OCI-LY3 (cell line): ENCODE measurements at regions not wholly inside any gene's neighbourhood (a gene's known extent, or its start where the extent isn't known, plus 50 kb on each side); places are given as distances from the start of the nearest gene placed in this dataset.

Experiments
- H2AFZ ChIP-seq: fragments of 200-600, 300-600 bp; shearing (Covaris generic); 2 replicates; pipeline ENCODE4 v1.6.0; 2014; ENCODE audit warnings: antibody characterized with exemption, low read depth, low read length
- H3K27ac ChIP-seq: fragments of 200-600, 300-600 bp; sonication (generic); 2 replicates; pipeline ENCODE4 v1.5.1; 2014; ENCODE audit warnings: mild to moderate bottlenecking, low read length, moderate library complexity, mixed read lengths
- H3K27me3 ChIP-seq: fragments of 200-600, 300-600 bp; sonication (generic); 2 replicates; pipeline ENCODE4 v1.6.1; 2014; ENCODE audit warnings: low read depth, low read length, mixed read lengths
- H3K36me3 ChIP-seq: fragments of 200-600, 300-600 bp; sonication (generic); replicated peaks from 2 replicates; pipeline ENCODE3; 2014; ENCODE audit warnings: low read depth, low read length, mixed read lengths
- H3K4me1 ChIP-seq: fragments of 300-600, 200-600 bp; sonication (generic); 2 replicates; pipeline ENCODE4 v1.6.1; 2014; ENCODE audit warnings: low read length, mixed read lengths
- H3K4me2 ChIP-seq: fragments of 200-600, 300-600 bp; sonication (generic); 2 replicates; pipeline ENCODE4 v1.6.1; 2014; ENCODE audit warnings: low read length, mixed read lengths
- H3K4me3 ChIP-seq: fragments of 300-600, 200-600 bp; sonication (generic); 2 replicates; pipeline ENCODE4 v1.5.1; 2014; ENCODE audit warnings: antibody characterized with exemption, mild to moderate bottlenecking, low read length, moderate library complexity
- H3K79me2 ChIP-seq: fragments of 300-600, 200-600 bp; shearing (Covaris generic); 2 replicates; pipeline ENCODE4 v1.6.1; 2014; ENCODE audit warnings: mild to moderate bottlenecking, low read length, mixed read lengths
- H3K9ac ChIP-seq: fragments of 300-600, 200-600 bp; shearing (Covaris generic); 2 replicates; pipeline ENCODE4 v1.6.0; 2014; ENCODE audit warnings: mild to moderate bottlenecking, low read length, moderate library complexity
- H3K9me3 ChIP-seq: fragments of 200-600, 300-600 bp; shearing (Covaris generic); 2 replicates; pipeline ENCODE4 v1.6.1; 2014; ENCODE audit warnings: low read length, mixed read lengths; ENCODE audit not compliant: insufficient read depth
- H4K20me1 ChIP-seq: fragments of 200-600, 300-600 bp; sonication (generic); 2 replicates; pipeline ENCODE4 v1.6.1; 2016; ENCODE audit warnings: low read length, mixed read lengths; ENCODE audit not compliant: insufficient read depth
- EZH2phosphoT487 ChIP-seq: fragments of 200-600 bp; shearing (Covaris generic); IDR thresholded peaks from 2 replicates; pipeline ENCODE4 v1.6.1; 2018; ENCODE audit warnings: antibody characterized with exemption, mixed run types, low read depth
- TF ChIP-seq, protein P1 (sequence below): fragments of 200-600, 300-600 bp; sonication (generic); IDR thresholded peaks from 2 replicates; pipeline ENCODE4 v1.5.1; 2014; ENCODE audit warnings: antibody characterized with exemption, low read length, low read depth

GRCh38 chr14:104510216-104510615, 69.3 kb upstream of the C14orf180 start:
- no peaks in the 10 kb centered on the region for H4K20me1 ChIP-seq
- H3K4me1 ChIP-seq = no peaks in the 10 kb centered on the region
- no peaks in the 10 kb centered on the region for H3K9me3 ChIP-seq
- no peak overlapping the region for H2AFZ ChIP-seq
- no peak overlapping the region for H3K27ac ChIP-seq
- H3K36me3 ChIP-seq = no peaks in the 10 kb centered on the region
- TF ChIP-seq, protein P1, sequence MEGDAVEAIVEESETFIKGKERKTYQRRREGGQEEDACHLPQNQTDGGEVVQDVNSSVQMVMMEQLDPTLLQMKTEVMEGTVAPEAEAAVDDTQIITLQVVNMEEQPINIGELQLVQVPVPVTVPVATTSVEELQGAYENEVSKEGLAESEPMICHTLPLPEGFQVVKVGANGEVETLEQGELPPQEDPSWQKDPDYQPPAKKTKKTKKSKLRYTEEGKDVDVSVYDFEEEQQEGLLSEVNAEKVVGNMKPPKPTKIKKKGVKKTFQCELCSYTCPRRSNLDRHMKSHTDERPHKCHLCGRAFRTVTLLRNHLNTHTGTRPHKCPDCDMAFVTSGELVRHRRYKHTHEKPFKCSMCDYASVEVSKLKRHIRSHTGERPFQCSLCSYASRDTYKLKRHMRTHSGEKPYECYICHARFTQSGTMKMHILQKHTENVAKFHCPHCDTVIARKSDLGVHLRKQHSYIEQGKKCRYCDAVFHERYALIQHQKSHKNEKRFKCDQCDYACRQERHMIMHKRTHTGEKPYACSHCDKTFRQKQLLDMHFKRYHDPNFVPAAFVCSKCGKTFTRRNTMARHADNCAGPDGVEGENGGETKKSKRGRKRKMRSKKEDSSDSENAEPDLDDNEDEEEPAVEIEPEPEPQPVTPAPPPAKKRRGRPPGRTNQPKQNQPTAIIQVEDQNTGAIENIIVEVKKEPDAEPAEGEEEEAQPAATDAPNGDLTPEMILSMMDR = no peak
- no peak for TF ChIP-seq EZH2phosphoT487
- H3K4me3 ChIP-seq = no peak overlapping the region
- peaks cover 5% of the 10 kb centered on the region; the same call in 1 of the 2 replicates for H3K27me3 ChIP-seq
- no peak overlapping the region for H3K4me2 ChIP-seq
- no peak overlapping the region for H3K9ac ChIP-seq
- H3K79me2 ChIP-seq = no peaks in the 10 kb centered on the region

- H3K4me1 ChIP-seq = no peaks in the 10 kb centered on the region
- H4K20me1 ChIP-seq = no peaks in the 10 kb centered on the region
- TF ChIP-seq, protein P1 = no peak
- TF ChIP-seq EZH2phosphoT487 = no peak
- H3K27ac ChIP-seq = no peak overlapping the region
- no peak overlapping the region for H2AFZ ChIP-seq
- no peak overlapping the region for H3K4me3 ChIP-seq
- H3K79me2 ChIP-seq = no peaks in the 10 kb centered on the region
- H3K4me2 ChIP-seq = no peak overlapping the region
- peaks cover 5% of the 10 kb centered on the region; the same call in 1 of the 2 replicates for H3K27me3 ChIP-seq
- H3K36me3 ChIP-seq = no peaks in the 10 kb centered on the region
- no peak overlapping the region for H3K9ac ChIP-seq
- no peaks in the 10 kb centered on the region for H3K9me3 ChIP-seq
Observed at GRCh38 chr14:104510794-104511611, 68.6 kb upstream of the C14orf180 start.

DNA sequence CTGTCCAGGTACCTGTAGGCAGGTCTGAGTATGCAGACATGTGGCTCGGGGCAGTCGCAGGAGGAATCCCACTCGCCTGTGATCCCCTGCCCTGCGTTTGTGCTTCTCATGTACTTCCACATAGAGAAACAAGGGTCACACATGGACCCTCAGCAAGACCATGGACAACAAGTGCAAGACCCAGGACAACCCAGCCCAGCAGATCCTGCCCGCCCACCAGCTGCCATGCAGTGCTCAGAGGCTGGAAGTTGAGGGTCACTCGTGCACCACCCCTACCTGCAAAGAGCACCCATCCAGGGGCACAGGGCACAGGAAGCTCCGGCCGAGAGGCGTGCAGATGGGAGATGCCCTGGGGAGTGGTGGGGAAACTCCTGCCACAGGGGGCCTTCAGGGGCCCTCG, 67.5 kb upstream of the C14orf180 start:
- Histone ChIP-seq H3K36me3 (no peaks in the 10 kb centered on the region), H3K4me1 (no peaks in the 10 kb centered on the region), H3K9ac (no peak overlapping the region), H3K79me2 (no peaks in the 10 kb centered on the region), H3K27ac (no peak overlapping the region), H3K4me3 (no peak overlapping the region), H4K20me1 (no peaks in the 10 kb centered on the region), H3K27me3 (peaks cover 5% of the 10 kb centered on the region; the same call in 1 of the 2 replicates), H3K4me2 (no peak overlapping the region), H3K9me3 (no peaks in the 10 kb centered on the region), H2AFZ (no peak overlapping the region)
- TF ChIP-seq EZH2phosphoT487 = no peak
- TF ChIP-seq, protein P1 = no peak

DNA sequence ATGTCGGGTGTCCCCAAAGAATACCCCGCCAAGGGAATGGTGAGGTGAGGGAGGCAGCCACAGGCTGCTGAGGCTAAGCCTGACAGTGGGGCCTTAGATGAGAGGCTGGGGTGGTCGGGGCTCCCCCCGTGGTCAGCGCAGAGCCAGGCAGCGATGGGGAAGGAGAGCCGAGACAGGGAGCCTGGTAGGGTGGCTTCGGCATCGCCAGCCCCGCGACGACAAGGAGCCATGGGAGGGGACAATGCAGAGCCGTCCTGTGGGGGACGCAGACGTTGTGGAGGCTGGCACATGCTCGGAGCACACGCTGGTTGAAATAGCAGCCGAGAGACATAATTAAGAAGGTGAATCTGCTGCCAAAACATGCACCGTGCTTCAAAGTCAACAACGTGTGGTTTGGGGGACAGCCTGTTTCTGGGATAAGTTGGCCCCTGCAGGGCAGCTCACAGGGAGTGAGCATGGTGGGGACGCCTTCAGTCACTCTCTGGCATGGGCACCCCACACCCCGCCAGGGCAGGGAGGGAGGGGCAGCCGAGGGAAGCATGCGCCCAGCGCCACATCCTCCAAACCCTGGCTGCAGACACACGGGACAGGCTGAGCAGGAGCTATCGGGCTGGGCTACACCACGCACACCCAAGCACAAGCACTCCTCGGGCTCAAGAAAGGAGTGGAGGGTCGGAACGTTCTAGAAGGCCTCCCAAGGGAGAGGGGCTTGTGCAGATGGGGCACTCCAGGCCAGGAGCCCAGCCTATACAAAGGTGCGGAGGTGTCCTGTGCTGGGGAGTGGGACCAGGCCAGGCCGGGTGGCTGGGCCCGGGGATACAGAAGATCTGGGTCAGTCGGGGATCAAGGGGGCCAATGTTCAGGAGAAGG, 66.6 kb upstream of the C14orf180 start:
- Histone ChIP-seq H3K4me1 (no peaks in the 10 kb centered on the region), H3K79me2 (no peaks in the 10 kb centered on the region), H3K9me3 (no peaks in the 10 kb centered on the region), H3K27ac (no peak overlapping the region), H3K27me3 (peaks cover 5% of the 10 kb centered on the region; the same call in 1 of the 2 replicates), H3K36me3 (no peaks in the 10 kb centered on the region), H2AFZ (no peak overlapping the region), H3K4me2 (no peak overlapping the region), H3K4me3 (no peak overlapping the region), H3K9ac (no peak overlapping the region), H4K20me1 (no peaks in the 10 kb centered on the region)
- no peak for TF ChIP-seq EZH2phosphoT487
- TF ChIP-seq, protein P1 = no peak
